GM12864 (cell line): ENCODE measurements at regions not wholly inside any gene's neighbourhood (a gene's known extent, or its start where the extent isn't known, plus 50 kb on each side); places are given as distances from the start of the nearest gene placed in this dataset.

ENCODE experiments used
- DNase-seq: peaks from one replicate; pipeline ENCODE4 v3.0.0-alpha.2; 2011; ENCODE audit warnings: low read depth
- H3K4me3 ChIP-seq: 2 replicates; pipeline ENCODE4 v1.5.1; 2011; ENCODE audit warnings: mild to moderate bottlenecking, low read depth, low read length, control low read depth
- TF ChIP-seq, protein P1 (sequence below): IDR thresholded peaks from 2 replicates; pipeline ENCODE4 v1.5.1; 2011; ENCODE audit warnings: low read depth, mild to moderate bottlenecking, moderate library complexity, low read length, control low read depth, inconsistent platforms; ENCODE audit errors: missing control alignments

DNA sequence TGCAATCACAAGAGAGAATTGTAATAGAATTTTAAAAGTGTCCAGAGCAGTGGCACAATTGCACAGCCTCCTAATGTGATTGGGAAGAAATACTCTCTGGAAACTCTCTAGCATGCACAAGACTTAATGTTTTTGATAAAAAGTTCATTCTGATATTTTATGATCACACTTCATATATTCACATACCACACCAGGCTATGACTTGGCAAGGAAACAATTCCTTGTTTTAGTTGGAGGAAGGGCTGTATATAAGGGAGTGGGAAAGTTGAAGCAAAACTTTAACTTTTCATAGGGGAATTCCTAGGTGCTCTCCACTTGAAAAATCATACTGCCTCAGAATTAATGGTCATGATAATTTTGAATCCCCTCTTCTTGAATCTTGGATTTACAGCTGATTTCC, 61.5 kb upstream of the ASB17 start:
- DNase-seq, result no peak
- no peak overlapping the region for H3K4me3 ChIP-seq
- TF ChIP-seq, protein P1, sequence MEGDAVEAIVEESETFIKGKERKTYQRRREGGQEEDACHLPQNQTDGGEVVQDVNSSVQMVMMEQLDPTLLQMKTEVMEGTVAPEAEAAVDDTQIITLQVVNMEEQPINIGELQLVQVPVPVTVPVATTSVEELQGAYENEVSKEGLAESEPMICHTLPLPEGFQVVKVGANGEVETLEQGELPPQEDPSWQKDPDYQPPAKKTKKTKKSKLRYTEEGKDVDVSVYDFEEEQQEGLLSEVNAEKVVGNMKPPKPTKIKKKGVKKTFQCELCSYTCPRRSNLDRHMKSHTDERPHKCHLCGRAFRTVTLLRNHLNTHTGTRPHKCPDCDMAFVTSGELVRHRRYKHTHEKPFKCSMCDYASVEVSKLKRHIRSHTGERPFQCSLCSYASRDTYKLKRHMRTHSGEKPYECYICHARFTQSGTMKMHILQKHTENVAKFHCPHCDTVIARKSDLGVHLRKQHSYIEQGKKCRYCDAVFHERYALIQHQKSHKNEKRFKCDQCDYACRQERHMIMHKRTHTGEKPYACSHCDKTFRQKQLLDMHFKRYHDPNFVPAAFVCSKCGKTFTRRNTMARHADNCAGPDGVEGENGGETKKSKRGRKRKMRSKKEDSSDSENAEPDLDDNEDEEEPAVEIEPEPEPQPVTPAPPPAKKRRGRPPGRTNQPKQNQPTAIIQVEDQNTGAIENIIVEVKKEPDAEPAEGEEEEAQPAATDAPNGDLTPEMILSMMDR, result no peak

DNA sequence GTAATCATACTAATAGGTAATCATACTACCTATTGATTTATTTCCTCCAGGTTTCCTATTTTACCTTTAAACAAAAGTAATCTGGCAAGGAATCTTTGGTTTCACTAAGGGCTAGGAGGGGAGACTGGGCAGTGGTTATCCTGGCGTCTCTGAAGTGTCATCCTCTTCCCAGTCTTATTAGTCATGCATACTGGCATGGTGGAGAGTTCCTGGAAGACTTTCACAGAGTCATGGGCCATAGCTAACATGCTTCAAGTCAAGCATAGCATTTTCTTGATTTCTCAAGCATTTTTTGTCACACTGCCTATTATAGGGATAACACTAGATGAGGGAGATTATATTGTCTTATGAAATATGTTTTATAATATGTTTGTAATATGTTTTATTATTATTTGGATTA, 64.0 kb upstream of the ASB17 start:
- H3K4me3 ChIP-seq, result no peak overlapping the region
- DNase-seq, result no peak
- TF ChIP-seq, protein P1, result no peak

DNA sequence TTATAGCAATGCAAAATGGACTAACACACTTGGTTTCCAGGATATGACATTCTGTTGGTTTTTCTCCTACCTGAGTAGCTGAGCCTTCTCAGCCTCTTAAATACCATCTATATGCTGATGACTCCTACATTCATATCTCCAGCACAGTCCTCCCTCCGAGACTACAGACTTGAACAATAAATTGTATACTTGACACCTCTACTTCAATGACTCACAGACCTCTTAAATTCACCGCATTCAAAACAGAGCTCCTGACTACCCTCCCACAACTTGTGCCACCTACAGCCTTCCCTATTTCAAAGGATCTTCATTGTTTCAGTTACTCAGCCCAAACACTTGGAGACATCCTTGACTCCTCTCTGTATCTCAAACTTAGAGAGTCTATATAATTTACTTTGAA, 66.8 kb upstream of the ASB17 start:
- TF ChIP-seq, protein P1, result no peak
- no peak overlapping the region for H3K4me3 ChIP-seq

DNA sequence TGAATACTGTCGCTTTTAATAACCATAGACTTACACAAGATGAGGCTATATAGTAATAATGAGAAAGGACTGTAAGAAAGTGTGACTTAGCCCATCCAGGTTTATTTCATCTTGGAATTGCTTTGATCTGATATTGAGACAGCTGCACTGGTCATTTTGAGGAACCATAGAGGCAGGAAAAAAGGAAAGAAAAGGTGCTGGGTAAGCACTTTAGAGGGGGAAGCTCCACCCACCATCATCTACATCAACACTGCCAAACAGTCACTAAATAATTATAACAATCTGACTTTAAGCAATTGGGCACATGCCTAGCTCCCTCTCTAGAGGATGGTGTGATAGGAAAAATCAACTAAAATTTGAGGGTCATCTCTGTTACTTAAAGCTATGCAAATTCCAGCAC, 70.6 kb upstream of the ST6GALNAC3 start:
- no peak for DNase-seq
- H3K4me3 ChIP-seq, result no peak overlapping the region
- TF ChIP-seq, protein P1, result no peak

More for the DNA sequence above, 66.8 kb upstream of the ASB17 start:
- no peak for DNase-seq

DNA sequence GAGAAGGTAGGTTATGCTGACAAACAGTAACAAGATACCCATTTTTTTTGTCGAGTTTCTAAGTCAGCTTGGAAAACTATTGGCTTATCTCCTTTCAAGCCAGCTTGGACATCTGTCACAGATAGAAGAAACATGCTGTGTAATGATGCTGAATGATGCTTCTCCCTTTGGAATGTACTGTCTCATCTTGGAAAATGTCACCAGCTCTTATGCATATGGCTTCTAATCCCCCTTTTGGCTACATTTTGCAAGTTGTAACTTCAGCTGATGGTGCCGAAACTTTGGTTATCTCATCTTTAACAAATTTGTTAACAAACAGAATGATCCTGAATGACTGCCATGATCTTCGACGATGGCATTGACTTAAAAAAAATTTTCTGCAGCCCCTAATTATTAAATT, 68.8 kb upstream of the ST6GALNAC3 start:
- no peak for DNase-seq
- TF ChIP-seq, protein P1, result no peak
- no peak overlapping the region for H3K4me3 ChIP-seq

DNA sequence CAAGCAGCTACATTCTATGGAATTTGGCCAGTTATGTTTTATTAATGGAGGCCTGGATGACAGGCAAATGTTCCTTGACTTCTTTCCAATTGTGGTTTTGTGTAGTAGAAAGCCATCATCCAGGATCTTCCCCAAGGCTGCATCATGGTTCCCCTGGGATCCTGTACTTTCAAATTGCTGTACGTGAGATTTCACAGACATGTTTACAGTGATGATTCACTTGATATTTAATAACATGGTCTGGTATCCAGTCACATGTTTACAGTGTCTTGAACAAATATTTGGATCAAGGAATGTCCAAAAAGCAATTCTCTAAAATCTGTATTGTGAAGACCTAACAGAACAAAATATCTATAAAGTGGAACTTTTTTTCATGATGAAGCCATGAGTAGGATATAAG, 68.3 kb upstream of the ST6GALNAC3 start:
- no peak overlapping the region for H3K4me3 ChIP-seq
- TF ChIP-seq, protein P1, result no peak
- no peak for DNase-seq

DNA sequence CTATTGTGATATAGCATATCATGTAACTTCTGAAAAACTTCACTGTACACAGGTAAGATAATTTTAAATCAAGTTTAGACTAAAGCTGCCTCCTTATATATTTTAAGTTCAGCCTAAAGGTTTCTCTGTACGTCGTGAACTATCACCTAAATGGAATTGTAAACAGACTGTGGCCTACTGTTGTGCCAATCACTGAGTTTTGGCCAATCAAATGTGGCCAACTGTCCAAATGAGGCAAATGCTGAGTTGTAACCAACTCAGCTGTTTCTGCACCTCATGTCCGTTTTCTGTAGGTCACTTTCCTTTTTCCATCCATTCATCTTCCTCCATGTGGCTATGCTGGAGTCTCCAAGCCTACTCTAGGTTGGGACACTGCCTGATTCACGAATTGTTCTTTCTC, 63.7 kb upstream of the ST6GALNAC3 start:
- TF ChIP-seq, protein P1, result no peak
- DNase-seq, result no peak
- H3K4me3 ChIP-seq, result no peak overlapping the region
